K562 (cell line): ENCODE measurements at regions not wholly inside any gene's neighbourhood (a gene's known extent, or its start where the extent isn't known, plus 50 kb on each side); places are given as distances from the start of the nearest gene placed in this dataset.
A peak's percentile ranks its signal among the peaks of the same experiment; 100 is the strongest.

Experiments used
- ATAC-seq: fragments of 200-7000 bp; cut with Tn5 transposase; 3 replicates; pipeline ENCODE4 v1.9.1; 2020; ENCODE audit warnings: moderate library complexity
- BruUV-seq: library from RNA; stranded (reverse); fragments of 400-500 nt; replicated peaks from 2 replicates; lab custom pipeline; 2021; lab: Mats Ljungman, UMichigan
- CTCF ChIA-PET: fragments of 300-600 bp; formaldehyde crosslinking; extraction: SDS; loops from one replicate; lab custom pipeline; 2021; ENCODE audit warnings: low intra/inter-chr PET ratio; lab: Yijun Ruan, JAX
- POLR2A ChIA-PET: fragments of 300-600, 350-650 bp; sonication (Branson Sonifier 250); formaldehyde crosslinking; extraction: SDS; loops from one replicate; lab custom pipeline; 2021; ENCODE audit warnings: antibody characterized with exemption, inconsistent platforms; lab: Yijun Ruan, JAX
- DNase-seq, 4 experiments: peaks; one replicate each; pipeline versions ENCODE4 v3.0.0 to v3.0.0-alpha.2; 2011 to 2018; ENCODE audit warnings: low spot score in 3 of 4, mixed read lengths in 3 of 4; ENCODE audit errors: extremely low read depth in 1 of 4
- FAIRE-seq: peaks from 2 replicates; lab custom pipeline; 2011; peaks lifted over from hg19 to GRCh38; lab: Jason Lieb, UNC
- H2AFZ ChIP-seq: 2 replicates; pipeline ENCODE4 v1.6.0; 2011; ENCODE audit warnings: low read depth, low read length, control low read depth, inconsistent platforms
- H3K27ac ChIP-seq: fragments of 200-600 bp; 3 replicates; pipeline ENCODE4 v1.8.0; 2011; ENCODE audit warnings: low read depth, mild to moderate bottlenecking, control low read depth, inconsistent platforms, low read length, moderate library complexity, mixed read lengths; ENCODE audit errors: extremely low read depth
- H3K27me3 ChIP-seq, 2 experiments: fragments of 300-600 bp in 1 of 2; 2 replicates in 1 of 2; 3 replicates in 1 of 2; pipeline versions ENCODE4 v1.6.0 to v1.8.0; 2011; ENCODE audit warnings: inconsistent platforms in 2 of 2, low read length in 2 of 2, mild to moderate bottlenecking in 1 of 2, mixed read lengths in 1 of 2, moderate library complexity in 1 of 2; ENCODE audit not compliant: control insufficient read depth in 2 of 2, insufficient read depth in 2 of 2
- H3K36me3 ChIP-seq: fragments of 300-600 bp; 3 replicates; pipeline ENCODE4 v1.8.0; 2011; ENCODE audit warnings: mild to moderate bottlenecking, low read length, inconsistent platforms; ENCODE audit not compliant: control insufficient read depth, insufficient read depth
- H3K4me1 ChIP-seq, 2 experiments: fragments of 200-600 bp in 1 of 2; replicated peaks in 1 of 2; 2 replicates in 1 of 2; 3 replicates in 1 of 2; pipeline versions ENCODE4 v1.5.1 to v1.8.0; 2011; ENCODE audit warnings: inconsistent platforms in 2 of 2, low read length in 2 of 2, mild to moderate bottlenecking in 1 of 2, mixed read lengths in 1 of 2, moderate library complexity in 1 of 2; ENCODE audit not compliant: control insufficient read depth in 2 of 2, insufficient read depth in 2 of 2
- H3K4me2 ChIP-seq: 2 replicates; pipeline ENCODE4 v1.6.1; 2011; ENCODE audit warnings: low read length, control low read depth, inconsistent platforms, mixed read lengths; ENCODE audit not compliant: insufficient read depth
- H3K4me3 ChIP-seq: fragments of 200-600 bp; sonication (generic), shearing (Covaris generic); 2 replicates; pipeline ENCODE4 v1.5.1; 2016; ENCODE audit warnings: control low read depth, inconsistent platforms
- H3K79me2 ChIP-seq: fragments of 200-600 bp; 3 replicates; pipeline ENCODE4 v1.8.0; 2011; ENCODE audit warnings: low read length, inconsistent platforms; ENCODE audit not compliant: control insufficient read depth, insufficient read depth
- H3K9ac ChIP-seq, 2 experiments: 2 replicates each; pipeline versions ENCODE4 v1.6.0 to v1.6.1; 2011; ENCODE audit warnings: low read depth in 2 of 2, low read length in 2 of 2, control low read depth in 1 of 2, inconsistent platforms in 1 of 2, mild to moderate bottlenecking in 1 of 2, mixed read lengths in 1 of 2; ENCODE audit not compliant: insufficient read depth in 1 of 2
- H3K9me1 ChIP-seq: one replicate; pipeline ENCODE4 v1.6.0; 2011; ENCODE audit warnings: inconsistent platforms, mild to moderate bottlenecking, low read length, moderate library complexity; ENCODE audit not compliant: control insufficient read depth, insufficient read depth
- H3K9me3 ChIP-seq: replicated peaks from 2 replicates; pipeline ENCODE4 v1.5.1; 2011; ENCODE audit warnings: low read depth, low read length, inconsistent platforms; ENCODE audit not compliant: control insufficient read depth, insufficient read depth
- H4K20me1 ChIP-seq: replicated peaks from 2 replicates; pipeline ENCODE4 v1.6.1; 2011; ENCODE audit warnings: low read length, inconsistent platforms, mixed read lengths; ENCODE audit not compliant: control insufficient read depth, insufficient read depth
- ARHGAP35 ChIP-seq: fragments of 450-650 bp; IDR thresholded peaks from 2 replicates; pipeline ENCODE4 v1.6.1; 2018; ENCODE audit not compliant: partially characterized antibody
- C11orf30 ChIP-seq: fragments of 450-650 bp; IDR thresholded peaks from 2 replicates; pipeline ENCODE4 v1.6.1; 2016; ENCODE audit warnings: low read depth, mild to moderate bottlenecking
- GTF3C2 ChIP-seq: IDR thresholded peaks from 3 replicates; pipeline ENCODE4 v1.6.1; 2011; ENCODE audit warnings: borderline replicate concordance, mild to moderate bottlenecking, moderate library complexity; ENCODE audit not compliant: insufficient read length; ENCODE audit errors: extremely low read depth
- JUNB ChIP-seq: fragments of 450-650 bp; formaldehyde crosslinking; conservative IDR thresholded peaks from 2 replicates; pipeline ENCODE4 v1.4.0; 2020; ENCODE audit warnings: mild to moderate bottlenecking
- MAFF ChIP-seq: IDR thresholded peaks from 2 replicates; pipeline ENCODE4 v1.6.1; 2012; ENCODE audit warnings: low read length, improper control_type of control experiment
- RAD21 ChIP-seq, 2 experiments: fragments of 250-450 bp in 1 of 2; fragments of 450-650 bp in 1 of 2; sonication (Bioruptor Pico) in 1 of 2; formaldehyde crosslinking in 1 of 2; IDR thresholded peaks in 1 of 2; conservative IDR thresholded peaks in 1 of 2; 2 replicates each; pipeline versions ENCODE4 v1.4.0 to v1.8.0; 2020 to 2022; ENCODE audit warnings: mild to moderate bottlenecking in 2 of 2, moderate library complexity in 1 of 2
- SAFB ChIP-seq: fragments of 200-400 bp; formaldehyde crosslinking; IDR thresholded peaks from 2 replicates; pipeline ENCODE4 v1.6.1; 2017; ENCODE audit warnings: low read depth, low read length, borderline replicate concordance
- SRF ChIP-seq, 2 experiments: fragments of 250-450, 450-650 bp in 1 of 2; sonication (Bioruptor Pico) in 1 of 2; sonication (generic) in 1 of 2; formaldehyde crosslinking; IDR thresholded peaks; 2 replicates each; pipeline versions ENCODE4 v1.5.0 to v1.5.1; 2020 to 2022; ENCODE audit warnings: mild to moderate bottlenecking in 1 of 2, missing genetic modification reagents in 1 of 2
- THRAP3 ChIP-seq: fragments of 450-650 bp; IDR thresholded peaks from 2 replicates; pipeline ENCODE4 v1.6.1; 2016; ENCODE audit warnings: mild to moderate bottlenecking, inconsistent platforms, borderline replicate concordance
- ZNF174 ChIP-seq: fragments of 250-450 bp; sonication (Bioruptor Pico); IDR thresholded peaks from 2 replicates; pipeline ENCODE4 v1.4.0; 2020; ENCODE audit warnings: mild to moderate bottlenecking
- WGBS: fragments of 100-300 bp; shearing (Covaris generic); methylation state at CpG from one replicate; pipeline ENCODE4 v1.1.6; 2016; ENCODE audit warnings: low coverage, mixed read lengths; ENCODE audit not compliant: insufficient coverage; ENCODE audit errors: missing lambda C conversion rate; 5-methylcytosine and 5-hydroxymethylcytosine counted together
- in situ Hi-C: fragments of 300-500 bp; cut with MboI; formaldehyde crosslinking; loops from 4 replicates; pipeline ENCODE4 v1.15.0; 2018; ENCODE audit warnings: inconsistent platforms, mixed read lengths
- intact Hi-C: fragments of 100-400 bp; cut with micrococcal nuclease; formaldehyde crosslinking; loops from 2 replicates; pipeline ENCODE4 v1.14.2; 2022
- TF ChIP-seq, protein P1 (sequence below), 3 experiments: IDR thresholded peaks in 2 of 3; conservative IDR thresholded peaks in 1 of 3; 2 replicates each; pipeline ENCODE4 v1.5.1; 2011 to 2012; ENCODE audit warnings: low read length in 3 of 3, mild to moderate bottlenecking in 3 of 3, control low read depth in 2 of 3, improper control_type of control experiment in 1 of 3, inconsistent platforms in 1 of 3, low read depth in 1 of 3, mixed read lengths in 1 of 3, moderate library complexity in 1 of 3; ENCODE audit not compliant: insufficient read depth in 2 of 3

DNA sequence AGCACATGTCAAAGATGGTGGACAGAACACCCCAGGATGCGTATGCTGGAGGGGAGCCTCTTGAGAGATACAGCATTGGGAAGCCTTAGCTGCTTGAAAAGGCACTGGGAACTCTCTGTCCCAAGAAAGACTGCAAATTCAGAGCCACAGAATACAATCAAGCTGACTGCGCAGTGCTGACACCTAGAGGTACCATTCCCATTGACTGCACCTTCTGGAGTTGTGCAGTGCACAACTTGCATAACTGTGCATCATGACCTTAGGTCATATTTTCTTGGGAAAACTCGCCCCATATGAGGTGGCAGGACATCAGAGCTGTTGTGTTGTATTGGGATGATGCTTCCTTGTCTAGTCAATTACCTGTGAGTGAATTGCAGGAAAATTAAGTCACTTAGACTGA lies 646.5 kb upstream of the NOX3 start:
- Histone ChIP-seq H3K36me3 (no peaks in the 10 kb centered on the region), H3K27ac (no peak overlapping the region), H3K9me3 (peaks cover 2% of the 10 kb centered on the region; the same call in 1 of the 2 replicates), H3K4me2 (no peak overlapping the region), H3K4me3 (no peak overlapping the region), H3K79me2 (no peaks in the 10 kb centered on the region), H3K4me1 (no peaks in the 10 kb centered on the region), H3K9me1 (no peaks in the 10 kb centered on the region), H3K9ac (no peak overlapping the region), H3K27me3 (no peaks in the 10 kb centered on the region), H4K20me1 (no peaks in the 10 kb centered on the region), H2AFZ (no peak overlapping the region)
- BruUV-seq: no TSS peak
- CTCF ChIA-PET: no interaction called here
- POLR2A ChIA-PET: no interaction called here
- intact Hi-C loops: no loop called here
- ATAC-seq: no peak
- FAIRE-seq: no peak
- in situ Hi-C loops: no loop called here
- WGBS: 5% methylated on average over 3 of the region's 3 CpGs
- peak in 1 of 4 experiments; percentile 2 for DNase-seq
- TF ChIP-seq, protein P1, sequence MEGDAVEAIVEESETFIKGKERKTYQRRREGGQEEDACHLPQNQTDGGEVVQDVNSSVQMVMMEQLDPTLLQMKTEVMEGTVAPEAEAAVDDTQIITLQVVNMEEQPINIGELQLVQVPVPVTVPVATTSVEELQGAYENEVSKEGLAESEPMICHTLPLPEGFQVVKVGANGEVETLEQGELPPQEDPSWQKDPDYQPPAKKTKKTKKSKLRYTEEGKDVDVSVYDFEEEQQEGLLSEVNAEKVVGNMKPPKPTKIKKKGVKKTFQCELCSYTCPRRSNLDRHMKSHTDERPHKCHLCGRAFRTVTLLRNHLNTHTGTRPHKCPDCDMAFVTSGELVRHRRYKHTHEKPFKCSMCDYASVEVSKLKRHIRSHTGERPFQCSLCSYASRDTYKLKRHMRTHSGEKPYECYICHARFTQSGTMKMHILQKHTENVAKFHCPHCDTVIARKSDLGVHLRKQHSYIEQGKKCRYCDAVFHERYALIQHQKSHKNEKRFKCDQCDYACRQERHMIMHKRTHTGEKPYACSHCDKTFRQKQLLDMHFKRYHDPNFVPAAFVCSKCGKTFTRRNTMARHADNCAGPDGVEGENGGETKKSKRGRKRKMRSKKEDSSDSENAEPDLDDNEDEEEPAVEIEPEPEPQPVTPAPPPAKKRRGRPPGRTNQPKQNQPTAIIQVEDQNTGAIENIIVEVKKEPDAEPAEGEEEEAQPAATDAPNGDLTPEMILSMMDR (IDR thresholded peaks at IDR 0.05 in 2 of 3, conservative IDR thresholded peaks at IDR 0.05 in 1 of 3; ENCODE audit: insufficient read depth in 2 of 3, low read depth in 1 of 3, low read length in 3 of 3): 0 out of 6 replicates have a peak, but pooled peaks of 1 of the 3 experiments have one; percentile 27
- TF ChIP-seq SAFB (no peak), RAD21 (CRISPR knock-in tag; conservative IDR thresholded peaks at IDR 0.05 in 1 of 2, IDR thresholded peaks at IDR 0.05 in 1 of 2) (peak in 1 of 2 experiments; percentile 25; a peak in 1 of 4 replicates)

GRCh38 chr6:156098839-156099238 lies 643.2 kb upstream of the NOX3 start:
- H3K4me2 ChIP-seq: no peak overlapping the region
- no peak overlapping the region for H3K4me3 ChIP-seq
- FAIRE-seq (no peak), ATAC-seq (no peak), DNase-seq (no peak)
- no peak overlapping the region for H3K27ac ChIP-seq
- CTCF ChIA-PET: no interaction called here
- H3K36me3 ChIP-seq: no peaks in the 10 kb centered on the region
- H4K20me1 ChIP-seq: no peaks in the 10 kb centered on the region
- H2AFZ ChIP-seq: no peak overlapping the region
- no peaks in the 10 kb centered on the region for H3K9me1 ChIP-seq
- H3K9ac ChIP-seq: no peak overlapping the region
- intact Hi-C loops: no loop called here
- H3K27me3 ChIP-seq: no peaks in the 10 kb centered on the region
- H3K79me2 ChIP-seq: no peaks in the 10 kb centered on the region
- BruUV-seq: no TSS peak
- POLR2A ChIA-PET: no interaction called here
- H3K9me3 ChIP-seq: peaks cover 2% of the 10 kb centered on the region; the same call in 1 of the 2 replicates
- in situ Hi-C loops: no loop called here
- H3K4me1 ChIP-seq: no peaks in the 10 kb centered on the region
- 14% methylated on average over 1 of the region's 1 CpG for WGBS
- TF ChIP-seq SRF (CRISPR knock-in tag; IDR thresholded peaks at IDR 0.05) (no peak), ZNF174 (CRISPR knock-in tag) (no peak), C11orf30 (peak; percentile 69), THRAP3 (no peak), JUNB (CRISPR knock-in tag) (no peak), ARHGAP35 (no peak), GTF3C2 (no peak), MAFF (peak; percentile 84)
